SK-N-SH (cell line): ENCODE measurements at regions not wholly inside any gene's neighbourhood (a gene's known extent, or its start where the extent isn't known, plus 50 kb on each side); places are given as distances from the start of the nearest gene placed in this dataset.

Experiments
- CTCF ChIA-PET: fragments of 300-600, 350-600 bp; formaldehyde crosslinking; extraction: SDS; loops from one replicate; lab custom pipeline; 2021; lab: Yijun Ruan, JAX
- POLR2A ChIA-PET: fragments of 350-600 bp; sonication (Branson Sonifier 250); formaldehyde crosslinking; extraction: SDS; loops from one replicate; lab custom pipeline; 2020; ENCODE audit warnings: antibody characterized with exemption, inconsistent platforms; lab: Yijun Ruan, JAX
- DNase-seq: peaks from one replicate; pipeline ENCODE4 v3.0.0; 2012
- H2AFZ ChIP-seq: fragments of 200-600 bp; sonication (generic); 2 replicates; pipeline ENCODE4 v1.8.1; 2016; ENCODE audit warnings: antibody characterized with exemption, mild to moderate bottlenecking, low read depth
- H3F3A ChIP-seq: fragments of 200-600 bp; sonication (generic); replicated peaks from 2 replicates; pipeline ENCODE3; 2016; ENCODE audit warnings: antibody characterized with exemption, mild to moderate bottlenecking; ENCODE audit not compliant: insufficient read depth
- H3K27ac ChIP-seq, 2 experiments: fragments of 200-500 bp in 1 of 2; fragments of 200-600 bp in 1 of 2; sonication (Bioruptor generic) in 1 of 2; sonication (generic), shearing (Covaris generic) in 1 of 2; 2 replicates each; pipeline versions ENCODE4 v1.5.1 to v1.6.1; 2014 to 2016; ENCODE audit warnings: low read depth in 2 of 2, inconsistent platforms in 1 of 2, low read length in 1 of 2, mild to moderate bottlenecking in 1 of 2, mixed read lengths in 1 of 2
- H3K27me3 ChIP-seq: fragments of 200-600 bp; sonication (generic), shearing (Covaris generic); 2 replicates; pipeline ENCODE4 v1.6.1; 2016; ENCODE audit warnings: mixed run types; ENCODE audit not compliant: insufficient read depth
- H3K36me3 ChIP-seq, 2 experiments: fragments of 200-500 bp in 1 of 2; fragments of 200-600 bp in 1 of 2; sonication (Bioruptor generic) in 1 of 2; sonication (generic) in 1 of 2; replicated peaks in 1 of 2; 2 replicates each; pipeline versions ENCODE3 to v1.5.1; 2014 to 2016; ENCODE audit warnings: low read length in 1 of 2, mild to moderate bottlenecking in 1 of 2; ENCODE audit not compliant: insufficient read depth in 2 of 2, control insufficient read depth in 1 of 2
- H3K4me1 ChIP-seq, 2 experiments: fragments of 200-500 bp in 1 of 2; fragments of 200-600 bp in 1 of 2; sonication (Bioruptor generic) in 1 of 2; sonication (generic), shearing (Covaris generic) in 1 of 2; 2 replicates each; pipeline versions ENCODE4 v1.5.1 to v1.6.1; 2014 to 2016; ENCODE audit warnings: low read depth in 1 of 2, low read length in 1 of 2, mixed run types in 1 of 2; ENCODE audit not compliant: insufficient read depth in 2 of 2, control insufficient read depth in 1 of 2
- H3K4me2 ChIP-seq: fragments of 200-600 bp; sonication (generic), shearing (Covaris generic); 2 replicates; pipeline ENCODE4 v1.6.1; 2017; ENCODE audit warnings: mixed run types
- H3K4me3 ChIP-seq, 2 experiments: fragments of 200-500 bp in 1 of 2; fragments of 200-600 bp in 1 of 2; sonication (Bioruptor generic) in 1 of 2; sonication (generic), shearing (Covaris generic) in 1 of 2; 2 replicates each; pipeline versions ENCODE4 v1.5.1 to v1.8.1; 2014 to 2016; ENCODE audit warnings: low read depth in 2 of 2, inconsistent platforms in 1 of 2, low read length in 1 of 2, mild to moderate bottlenecking in 1 of 2, mixed read lengths in 1 of 2, moderate library complexity in 1 of 2
- H3K79me2 ChIP-seq: fragments of 200-600 bp; sonication (generic); 2 replicates; pipeline ENCODE4 v1.8.1; 2017; ENCODE audit warnings: mild to moderate bottlenecking; ENCODE audit not compliant: insufficient read depth
- H3K9ac ChIP-seq: fragments of 200-600 bp; sonication (generic); 2 replicates; pipeline ENCODE4 v1.6.1; 2017; ENCODE audit warnings: mixed run types
- H3K9me2 ChIP-seq: fragments of 200-600 bp; sonication (generic); 2 replicates; pipeline ENCODE4 v1.6.1; 2017; ENCODE audit warnings: mixed run types
- H3K9me3 ChIP-seq: fragments of 200-600 bp; sonication (generic); 2 replicates; pipeline ENCODE4 v1.6.1; 2017; ENCODE audit warnings: mixed run types, mild to moderate bottlenecking, moderate library complexity
- H4K20me1 ChIP-seq: fragments of 200-600 bp; sonication (generic); 2 replicates; pipeline ENCODE4 v1.6.1; 2017; ENCODE audit warnings: mild to moderate bottlenecking, mixed run types; ENCODE audit not compliant: insufficient read depth
- CHD2 ChIP-seq: fragments of 150-350 bp; IDR thresholded peaks from 2 replicates; pipeline ENCODE4 v1.6.1; 2018; ENCODE audit warnings: low read length; ENCODE audit not compliant: partially characterized antibody
- EP300 ChIP-seq, 2 experiments: IDR thresholded peaks; 2 replicates each; pipeline versions ENCODE4 v1.4.0 to v1.6.1; 2012; ENCODE audit warnings: borderline replicate concordance in 1 of 2, low read depth in 1 of 2, low read length in 1 of 2
- FOSL2 ChIP-seq: IDR thresholded peaks from 2 replicates; pipeline ENCODE4 v1.4.0; 2012; ENCODE audit warnings: low read depth, mild to moderate bottlenecking, moderate library complexity, borderline replicate concordance
- FOXJ3 ChIP-seq: sonication (generic); formaldehyde crosslinking; IDR thresholded peaks from 2 replicates; pipeline ENCODE4 v1.5.1; 2020; ENCODE audit warnings: mild to moderate bottlenecking, missing genetic modification reagents
- GATA2 ChIP-seq: sonication (generic); formaldehyde crosslinking; IDR thresholded peaks from 2 replicates; pipeline ENCODE4 v1.5.0; 2020; ENCODE audit warnings: mild to moderate bottlenecking, missing genetic modification reagents
- IRF3 ChIP-seq: fragments of 150-350 bp; IDR thresholded peaks from 2 replicates; pipeline ENCODE4 v1.6.1; 2016; ENCODE audit warnings: mild to moderate bottlenecking, low read depth, low read length
- JUND ChIP-seq: IDR thresholded peaks from 2 replicates; pipeline ENCODE4 v1.4.0; 2012
- MAX ChIP-seq: IDR thresholded peaks from 2 replicates; pipeline ENCODE4 v1.4.0; 2012; ENCODE audit warnings: low read depth
- MXI1 ChIP-seq: IDR thresholded peaks from 2 replicates; pipeline ENCODE4 v1.6.1; 2012; ENCODE audit warnings: mild to moderate bottlenecking, low read depth, low read length, improper control_type of control experiment
- NRF1 ChIP-seq: IDR thresholded peaks from 2 replicates; pipeline ENCODE4 v1.6.1; 2012; ENCODE audit warnings: low read depth, mild to moderate bottlenecking, low read length
- RFX5 ChIP-seq: IDR thresholded peaks from 2 replicates; pipeline ENCODE4 v1.6.1; 2012; ENCODE audit warnings: mild to moderate bottlenecking, improper control_type of control experiment, low read length
- RXRA ChIP-seq: IDR thresholded peaks from 2 replicates; pipeline ENCODE4 v1.4.0; 2012; ENCODE audit warnings: low read depth, mild to moderate bottlenecking, borderline replicate concordance
- TAF1 ChIP-seq: IDR thresholded peaks from 2 replicates; pipeline ENCODE4 v1.6.1; 2012; ENCODE audit warnings: low read depth, mild to moderate bottlenecking, low read length, moderate library complexity, borderline replicate concordance
- YY1 ChIP-seq: IDR thresholded peaks from 2 replicates; pipeline ENCODE4 v1.4.0; 2012; ENCODE audit warnings: low read depth, mild to moderate bottlenecking
- WGBS: methylation state at CpG from one replicate; pipeline ENCODE4 v1.1.6; 2017; ENCODE audit warnings: low lambda C conversion rate; 5-methylcytosine and 5-hydroxymethylcytosine counted together
- TF ChIP-seq, protein P1 (sequence below): IDR thresholded peaks from 2 replicates; pipeline ENCODE4 v1.4.0; 2012; ENCODE audit warnings: low read depth, borderline replicate concordance
- TF ChIP-seq, protein P2 (sequence below): IDR thresholded peaks from 2 replicates; pipeline ENCODE4 v1.6.1; 2012; ENCODE audit warnings: mild to moderate bottlenecking, low read depth, low read length, moderate library complexity
- TF ChIP-seq, protein P3 (sequence below): fragments of 200-600 bp; sonication (generic); IDR thresholded peaks from 2 replicates; pipeline ENCODE4 v1.6.1; 2017; ENCODE audit warnings: antibody characterized with exemption, mild to moderate bottlenecking, moderate library complexity
- TF ChIP-seq, protein P4 (sequence below): IDR thresholded peaks from 2 replicates; pipeline ENCODE4 v1.4.0; 2012; ENCODE audit warnings: low read depth, borderline replicate concordance

DNA sequence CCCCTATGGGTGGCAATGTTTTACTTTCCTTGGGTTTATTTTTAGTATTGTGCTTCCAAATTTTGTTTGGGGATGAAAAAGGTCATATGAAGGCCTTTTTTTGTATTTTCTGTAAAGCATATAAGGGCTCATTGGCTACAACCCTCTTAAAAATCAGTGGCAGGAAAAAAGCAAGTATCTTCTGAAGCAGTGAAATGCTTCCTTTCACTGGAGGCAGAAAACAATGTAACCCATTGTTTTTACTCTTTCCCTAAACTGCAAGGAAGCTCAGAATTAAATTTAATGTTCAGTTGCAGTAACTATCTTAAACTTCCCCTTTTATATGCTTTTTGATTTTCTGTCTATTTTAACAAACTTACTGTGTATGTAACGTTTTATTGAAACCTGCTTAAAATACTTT is 148.7 kb upstream of the LYZL1 start (continued):
- TF ChIP-seq, protein P1, sequence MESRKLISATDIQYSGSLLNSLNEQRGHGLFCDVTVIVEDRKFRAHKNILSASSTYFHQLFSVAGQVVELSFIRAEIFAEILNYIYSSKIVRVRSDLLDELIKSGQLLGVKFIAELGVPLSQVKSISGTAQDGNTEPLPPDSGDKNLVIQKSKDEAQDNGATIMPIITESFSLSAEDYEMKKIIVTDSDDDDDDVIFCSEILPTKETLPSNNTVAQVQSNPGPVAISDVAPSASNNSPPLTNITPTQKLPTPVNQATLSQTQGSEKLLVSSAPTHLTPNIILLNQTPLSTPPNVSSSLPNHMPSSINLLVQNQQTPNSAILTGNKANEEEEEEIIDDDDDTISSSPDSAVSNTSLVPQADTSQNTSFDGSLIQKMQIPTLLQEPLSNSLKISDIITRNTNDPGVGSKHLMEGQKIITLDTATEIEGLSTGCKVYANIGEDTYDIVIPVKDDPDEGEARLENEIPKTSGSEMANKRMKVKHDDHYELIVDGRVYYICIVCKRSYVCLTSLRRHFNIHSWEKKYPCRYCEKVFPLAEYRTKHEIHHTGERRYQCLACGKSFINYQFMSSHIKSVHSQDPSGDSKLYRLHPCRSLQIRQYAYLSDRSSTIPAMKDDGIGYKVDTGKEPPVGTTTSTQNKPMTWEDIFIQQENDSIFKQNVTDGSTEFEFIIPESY: no peak
- TF ChIP-seq GATA2 (CRISPR knock-in tag): no peak
- TF ChIP-seq, all 33 proteins: peak for 0

GRCh38 chr10:29140991-29141390 is 147.9 kb upstream of the LYZL1 start:
- WGBS: 7% methylated on average over 2 of the region's 2 CpGs
- ChIA-PET CTCF (interaction anchor here (0.7 to 3.0 kb wide), 2 partner anchors 10 to 152 kb away, joined by 3 to 8 read pairs; no protein-coding TSS in a partner anchor), POLR2A (no interaction called here)
- Histone ChIP-seq H3K9me3 (no peaks in the 10 kb centered on the region), H3K4me3 (no peak overlapping the region), H3K9me2 (no peaks in the 10 kb centered on the region), H2AFZ (no peak overlapping the region), H3K4me2 (peak overlapping the region; percentile 8; the same call in 1 of the 2 replicates), H3K4me1 (peaks cover 4 to 18% of the 10 kb centered on the region in 2 experiments; a peak in 3 of 4 replicates), H4K20me1 (no peaks in the 10 kb centered on the region; the same call in 1 of the 2 replicates), H3K27me3 (no peaks in the 10 kb centered on the region), H3F3A (peaks cover 28% of the 10 kb centered on the region), H3K9ac (peak overlapping the region; percentile 47; the same call in 1 of the 2 replicates), H3K27ac (peak overlapping the region in 1 of 2 experiments; percentile 90; a peak in 3 of 4 replicates), H3K36me3 (no peaks in the 10 kb centered on the region), H3K79me2 (no peaks in the 10 kb centered on the region)
- no peak for DNase-seq
- TF ChIP-seq CHD2 (no peak), GATA2 (CRISPR knock-in tag) (no peak), RFX5 (no peak), YY1 (no peak), MXI1 (no peak), MAX (no peak), FOSL2 (peak; percentile 77), IRF3 (no peak), EP300 (IDR thresholded peaks at IDR 0.05; ENCODE audit: borderline replicate concordance in 1 of 2, low read depth in 1 of 2, low read length in 1 of 2) (peak in 1 of 2 experiments; percentile 87; a peak in 2 of 4 replicates), NRF1 (no peak), RXRA (peak; percentile 15; the same call in 1 of the 2 replicates), FOXJ3 (CRISPR knock-in tag) (no peak), JUND (peak; percentile 89), TAF1 (no peak)
- TF ChIP-seq, protein P2, sequence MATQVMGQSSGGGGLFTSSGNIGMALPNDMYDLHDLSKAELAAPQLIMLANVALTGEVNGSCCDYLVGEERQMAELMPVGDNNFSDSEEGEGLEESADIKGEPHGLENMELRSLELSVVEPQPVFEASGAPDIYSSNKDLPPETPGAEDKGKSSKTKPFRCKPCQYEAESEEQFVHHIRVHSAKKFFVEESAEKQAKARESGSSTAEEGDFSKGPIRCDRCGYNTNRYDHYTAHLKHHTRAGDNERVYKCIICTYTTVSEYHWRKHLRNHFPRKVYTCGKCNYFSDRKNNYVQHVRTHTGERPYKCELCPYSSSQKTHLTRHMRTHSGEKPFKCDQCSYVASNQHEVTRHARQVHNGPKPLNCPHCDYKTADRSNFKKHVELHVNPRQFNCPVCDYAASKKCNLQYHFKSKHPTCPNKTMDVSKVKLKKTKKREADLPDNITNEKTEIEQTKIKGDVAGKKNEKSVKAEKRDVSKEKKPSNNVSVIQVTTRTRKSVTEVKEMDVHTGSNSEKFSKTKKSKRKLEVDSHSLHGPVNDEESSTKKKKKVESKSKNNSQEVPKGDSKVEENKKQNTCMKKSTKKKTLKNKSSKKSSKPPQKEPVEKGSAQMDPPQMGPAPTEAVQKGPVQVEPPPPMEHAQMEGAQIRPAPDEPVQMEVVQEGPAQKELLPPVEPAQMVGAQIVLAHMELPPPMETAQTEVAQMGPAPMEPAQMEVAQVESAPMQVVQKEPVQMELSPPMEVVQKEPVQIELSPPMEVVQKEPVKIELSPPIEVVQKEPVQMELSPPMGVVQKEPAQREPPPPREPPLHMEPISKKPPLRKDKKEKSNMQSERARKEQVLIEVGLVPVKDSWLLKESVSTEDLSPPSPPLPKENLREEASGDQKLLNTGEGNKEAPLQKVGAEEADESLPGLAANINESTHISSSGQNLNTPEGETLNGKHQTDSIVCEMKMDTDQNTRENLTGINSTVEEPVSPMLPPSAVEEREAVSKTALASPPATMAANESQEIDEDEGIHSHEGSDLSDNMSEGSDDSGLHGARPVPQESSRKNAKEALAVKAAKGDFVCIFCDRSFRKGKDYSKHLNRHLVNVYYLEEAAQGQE: no peak
- TF ChIP-seq, protein P3, sequence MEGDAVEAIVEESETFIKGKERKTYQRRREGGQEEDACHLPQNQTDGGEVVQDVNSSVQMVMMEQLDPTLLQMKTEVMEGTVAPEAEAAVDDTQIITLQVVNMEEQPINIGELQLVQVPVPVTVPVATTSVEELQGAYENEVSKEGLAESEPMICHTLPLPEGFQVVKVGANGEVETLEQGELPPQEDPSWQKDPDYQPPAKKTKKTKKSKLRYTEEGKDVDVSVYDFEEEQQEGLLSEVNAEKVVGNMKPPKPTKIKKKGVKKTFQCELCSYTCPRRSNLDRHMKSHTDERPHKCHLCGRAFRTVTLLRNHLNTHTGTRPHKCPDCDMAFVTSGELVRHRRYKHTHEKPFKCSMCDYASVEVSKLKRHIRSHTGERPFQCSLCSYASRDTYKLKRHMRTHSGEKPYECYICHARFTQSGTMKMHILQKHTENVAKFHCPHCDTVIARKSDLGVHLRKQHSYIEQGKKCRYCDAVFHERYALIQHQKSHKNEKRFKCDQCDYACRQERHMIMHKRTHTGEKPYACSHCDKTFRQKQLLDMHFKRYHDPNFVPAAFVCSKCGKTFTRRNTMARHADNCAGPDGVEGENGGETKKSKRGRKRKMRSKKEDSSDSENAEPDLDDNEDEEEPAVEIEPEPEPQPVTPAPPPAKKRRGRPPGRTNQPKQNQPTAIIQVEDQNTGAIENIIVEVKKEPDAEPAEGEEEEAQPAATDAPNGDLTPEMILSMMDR: no peak
- TF ChIP-seq, protein P4, sequence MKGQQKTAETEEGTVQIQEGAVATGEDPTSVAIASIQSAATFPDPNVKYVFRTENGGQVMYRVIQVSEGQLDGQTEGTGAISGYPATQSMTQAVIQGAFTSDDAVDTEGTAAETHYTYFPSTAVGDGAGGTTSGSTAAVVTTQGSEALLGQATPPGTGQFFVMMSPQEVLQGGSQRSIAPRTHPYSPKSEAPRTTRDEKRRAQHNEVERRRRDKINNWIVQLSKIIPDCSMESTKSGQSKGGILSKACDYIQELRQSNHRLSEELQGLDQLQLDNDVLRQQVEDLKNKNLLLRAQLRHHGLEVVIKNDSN: no peak
- TF ChIP-seq, protein P1: 0 out of 2 replicates have a peak, but pooled peaks have one; percentile 34
